ENCODE measurements at regions not wholly inside any gene's neighbourhood (a gene's known extent, or its start where the extent isn't known, plus 50 kb on each side); places are given as distances from the start of the nearest gene placed in this dataset.

- TF ChIP-seq, protein P1, sequence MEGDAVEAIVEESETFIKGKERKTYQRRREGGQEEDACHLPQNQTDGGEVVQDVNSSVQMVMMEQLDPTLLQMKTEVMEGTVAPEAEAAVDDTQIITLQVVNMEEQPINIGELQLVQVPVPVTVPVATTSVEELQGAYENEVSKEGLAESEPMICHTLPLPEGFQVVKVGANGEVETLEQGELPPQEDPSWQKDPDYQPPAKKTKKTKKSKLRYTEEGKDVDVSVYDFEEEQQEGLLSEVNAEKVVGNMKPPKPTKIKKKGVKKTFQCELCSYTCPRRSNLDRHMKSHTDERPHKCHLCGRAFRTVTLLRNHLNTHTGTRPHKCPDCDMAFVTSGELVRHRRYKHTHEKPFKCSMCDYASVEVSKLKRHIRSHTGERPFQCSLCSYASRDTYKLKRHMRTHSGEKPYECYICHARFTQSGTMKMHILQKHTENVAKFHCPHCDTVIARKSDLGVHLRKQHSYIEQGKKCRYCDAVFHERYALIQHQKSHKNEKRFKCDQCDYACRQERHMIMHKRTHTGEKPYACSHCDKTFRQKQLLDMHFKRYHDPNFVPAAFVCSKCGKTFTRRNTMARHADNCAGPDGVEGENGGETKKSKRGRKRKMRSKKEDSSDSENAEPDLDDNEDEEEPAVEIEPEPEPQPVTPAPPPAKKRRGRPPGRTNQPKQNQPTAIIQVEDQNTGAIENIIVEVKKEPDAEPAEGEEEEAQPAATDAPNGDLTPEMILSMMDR (conservative IDR thresholded peaks at IDR 0.05), result no peak
- TF ChIP-seq EZH2 (IDR thresholded peaks at IDR 0.05; ENCODE audit: low read depth), result no peak
Measured at GRCh38 chr2:168310580-168310979, 63.2 kb upstream of the STK39 start.
